GM18508 (cell line): ENCODE measurements at regions not wholly inside any gene's neighbourhood (a gene's known extent, or its start where the extent isn't known, plus 50 kb on each side); places are given as distances from the start of the nearest gene placed in this dataset.
"Not testable (repeated sequence)": the region's sequence is repeated elsewhere in the genome, so short reads cannot be mapped to it uniquely, and the experiment has no call there.

ENCODE experiments used
- ATAC-seq: cut with Tn5 transposase; IDR thresholded peaks from one replicate; pipeline ENCODE4 v1.9.1; 2021; ENCODE audit warnings: moderate number of reproducible peaks; ENCODE audit not compliant: insufficient read depth, unreplicated experiment

- not testable (repeated sequence) for ATAC-seq
These were observed 190.9 kb downstream of the MBL2 start for GRCh38 chr10:52581636-52582035.

GRCh38 chr10:52583336-52583735, 189.2 kb downstream of the MBL2 start:
- ATAC-seq = no peak

- ATAC-seq = no peak
These were observed 185.9 kb downstream of the MBL2 start for GRCh38 chr10:52586710-52587109.

GRCh38 chr10:52597189-52597863, 175.3 kb downstream of the MBL2 start:
- ATAC-seq = no peak

GRCh38 chr10:52598936-52599335, 173.6 kb downstream of the MBL2 start:
- ATAC-seq = no peak

- ATAC-seq = no peak
These were observed 172.9 kb downstream of the MBL2 start for GRCh38 chr10:52599551-52600200.

GRCh38 chr10:52604131-52604530, 168.5 kb downstream of the MBL2 start:
- not testable (repeated sequence) for ATAC-seq

- no peak for ATAC-seq
These were observed 163.5 kb downstream of the MBL2 start for GRCh38 chr10:52609071-52609470.

- no peak for ATAC-seq
These were observed 162.9 kb downstream of the MBL2 start for GRCh38 chr10:52609626-52610240.

GRCh38 chr10:52615331-52615730, 157.3 kb downstream of the MBL2 start:
- no peak for ATAC-seq

- ATAC-seq = no peak
These were observed 156.7 kb downstream of the MBL2 start for GRCh38 chr10:52615756-52616394.

GRCh38 chr10:52616395-52616764, 156.2 kb downstream of the MBL2 start:
- ATAC-seq = no peak

GRCh38 chr10:52617346-52617745, 155.2 kb downstream of the MBL2 start:
- no peak for ATAC-seq

GRCh38 chr10:52619052-52619451, 153.5 kb downstream of the MBL2 start:
- ATAC-seq = no peak

GRCh38 chr10:52621635-52622079, 150.9 kb downstream of the MBL2 start:
- ATAC-seq = no peak

GRCh38 chr10:52623761-52624160, 148.8 kb downstream of the MBL2 start:
- ATAC-seq = no peak

- ATAC-seq = no peak
These were observed 145.3 kb downstream of the MBL2 start for GRCh38 chr10:52627279-52627678.

GRCh38 chr10:52631146-52631545, 141.4 kb downstream of the MBL2 start:
- ATAC-seq = no peak

GRCh38 chr10:52631648-52632047, 140.9 kb downstream of the MBL2 start:
- ATAC-seq = no peak

GRCh38 chr10:52632591-52632990, 140.0 kb downstream of the MBL2 start:
- no peak for ATAC-seq

GRCh38 chr10:52633266-52633665, 139.3 kb downstream of the MBL2 start:
- ATAC-seq = no peak
